H9 (cell line): ENCODE measurements at regions not wholly inside any gene's neighbourhood (a gene's known extent, or its start where the extent isn't known, plus 50 kb on each side); places are given as distances from the start of the nearest gene placed in this dataset.

Experiments
- DNase-seq: peaks from one replicate; pipeline ENCODE4 v3.0.0-alpha.2; 2017
- H2AFZ ChIP-seq: one replicate; pipeline ENCODE4 v1.6.1; 2013; ENCODE audit warnings: mild to moderate bottlenecking, low read length, control low read depth, moderate library complexity
- H2AK5ac ChIP-seq: 2 replicates; pipeline ENCODE4 v1.6.1; 2013; ENCODE audit warnings: low read length, control low read depth, mixed read lengths; ENCODE audit not compliant: insufficient read length
- H2BK120ac ChIP-seq: one replicate; pipeline ENCODE4 v1.6.1; 2013; ENCODE audit warnings: low read depth, mild to moderate bottlenecking, low read length, control low read depth, inconsistent platforms; ENCODE audit not compliant: poor library complexity, severe bottlenecking
- H2BK12ac ChIP-seq: 2 replicates; pipeline ENCODE4 v1.6.1; 2013; ENCODE audit warnings: low read length, control low read depth, mixed read lengths, low read depth; ENCODE audit not compliant: insufficient read length
- H2BK15ac ChIP-seq: 2 replicates; pipeline ENCODE4 v1.6.1; 2013; ENCODE audit warnings: low read depth, low read length, control low read depth
- H2BK20ac ChIP-seq: one replicate; pipeline ENCODE4 v1.6.1; 2013; ENCODE audit warnings: low read depth, mild to moderate bottlenecking, low read length, control low read depth, inconsistent platforms; ENCODE audit not compliant: poor library complexity, severe bottlenecking
- H2BK5ac ChIP-seq: 2 replicates; pipeline ENCODE4 v1.6.1; 2013; ENCODE audit warnings: low read length, control low read depth, mixed read lengths; ENCODE audit not compliant: insufficient read length
- H3K14ac ChIP-seq: 2 replicates; pipeline ENCODE4 v1.6.1; 2013; ENCODE audit warnings: low read length, control low read depth; ENCODE audit not compliant: insufficient read depth
- H3K18ac ChIP-seq: 2 replicates; pipeline ENCODE4 v1.6.1; 2013; ENCODE audit warnings: low read depth, mild to moderate bottlenecking, mixed read lengths, low read length, control low read depth; ENCODE audit not compliant: insufficient read length
- H3K23ac ChIP-seq: 2 replicates; pipeline ENCODE4 v1.6.1; 2013; ENCODE audit warnings: low read length, control low read depth, mixed read lengths, low read depth; ENCODE audit not compliant: insufficient read length
- H3K23me2 ChIP-seq: 2 replicates; pipeline ENCODE4 v1.6.1; 2013; ENCODE audit warnings: low read depth, mild to moderate bottlenecking, mixed read lengths, low read length, control low read depth; ENCODE audit not compliant: insufficient read length, poor library complexity, severe bottlenecking
- H3K27ac ChIP-seq: 2 replicates; pipeline ENCODE4 v1.5.1; 2013; ENCODE audit warnings: low read length, control low read depth, mixed read lengths, low read depth; ENCODE audit not compliant: insufficient read length
- H3K27me3 ChIP-seq: 2 replicates; pipeline ENCODE4 v1.6.1; 2013; ENCODE audit warnings: low read length, control low read depth, inconsistent platforms; ENCODE audit not compliant: insufficient read depth
- H3K4ac ChIP-seq: 2 replicates; pipeline ENCODE4 v1.6.1; 2013; ENCODE audit warnings: low read depth, mild to moderate bottlenecking, control low read depth, inconsistent platforms, low read length, moderate library complexity
- H3K4me1 ChIP-seq: 2 replicates; pipeline ENCODE4 v1.6.1; 2013; ENCODE audit warnings: low read length, control low read depth, inconsistent platforms; ENCODE audit not compliant: insufficient read depth
- H3K4me2 ChIP-seq: 2 replicates; pipeline ENCODE4 v1.6.1; 2013; ENCODE audit warnings: low read length, control low read depth, mixed read lengths; ENCODE audit not compliant: insufficient read length, insufficient read depth
- H3K56ac ChIP-seq: 2 replicates; pipeline ENCODE4 v1.6.1; 2013; ENCODE audit warnings: low read depth, mild to moderate bottlenecking, mixed read lengths, low read length, control low read depth; ENCODE audit not compliant: insufficient read length
- H3K79me1 ChIP-seq: 2 replicates; pipeline ENCODE4 v1.6.1; 2013; ENCODE audit warnings: low read depth, mild to moderate bottlenecking, moderate library complexity, low read length, control low read depth, inconsistent platforms; ENCODE audit not compliant: insufficient read depth, poor library complexity, severe bottlenecking
- H3K79me2 ChIP-seq: 2 replicates; pipeline ENCODE4 v1.6.1; 2013; ENCODE audit warnings: low read length, control low read depth, inconsistent platforms; ENCODE audit not compliant: insufficient read depth
- H3K9ac ChIP-seq: 2 replicates; pipeline ENCODE4 v1.6.1; 2013; ENCODE audit warnings: low read length, control low read depth, mixed read lengths; ENCODE audit not compliant: insufficient read length; ENCODE audit errors: extremely low read depth
- H3K9me3 ChIP-seq: one replicate; pipeline ENCODE4 v1.6.1; 2013; ENCODE audit warnings: low read depth, low read length, inconsistent platforms; ENCODE audit not compliant: control insufficient read depth
- H3T11ph ChIP-seq: one replicate; pipeline ENCODE4 v1.6.1; 2013; ENCODE audit warnings: mild to moderate bottlenecking, low read length, control low read depth, inconsistent platforms
- H4K20me1 ChIP-seq: one replicate; pipeline ENCODE4 v1.6.1; 2013; ENCODE audit not compliant: control insufficient read depth, insufficient read length, insufficient read depth
- H4K5ac ChIP-seq: 2 replicates; pipeline ENCODE4 v1.6.1; 2013; ENCODE audit warnings: low read depth, mild to moderate bottlenecking, mixed read lengths, low read length, control low read depth; ENCODE audit not compliant: insufficient read length
- H4K8ac ChIP-seq: replicated peaks from 2 replicates; pipeline ENCODE4 v1.6.1; 2013; ENCODE audit warnings: low read length, control low read depth, mixed read lengths, low read depth; ENCODE audit not compliant: insufficient read length
- H4K91ac ChIP-seq: 2 replicates; pipeline ENCODE4 v1.6.1; 2013; ENCODE audit warnings: low read depth, mild to moderate bottlenecking, moderate library complexity, mixed read lengths, low read length, control low read depth; ENCODE audit not compliant: insufficient read length
- H3K27ac Mint-ChIP-seq, 3 experiments: 2 replicates in 2 of 3; 3 replicates in 1 of 3; pipeline ENCODE4 v1.8.0; 2020 to 2021; ENCODE audit warnings: mixed read lengths in 3 of 3, mild to moderate bottlenecking in 1 of 3, moderate library complexity in 1 of 3
- H3K27me3 Mint-ChIP-seq: 2 replicates; pipeline ENCODE4 v1.8.0; 2021; ENCODE audit warnings: low read depth, mild to moderate bottlenecking, moderate library complexity, mixed read lengths
- H3K36me3 Mint-ChIP-seq, 3 experiments: 2 replicates in 2 of 3; 3 replicates in 1 of 3; pipeline ENCODE4 v1.8.0; 2020 to 2021; ENCODE audit warnings: low read depth in 3 of 3, mixed read lengths in 3 of 3; ENCODE audit not compliant: insufficient read depth in 1 of 3
- H3K4me1 Mint-ChIP-seq, 2 experiments: 2 replicates each; pipeline ENCODE4 v1.8.0; 2020; ENCODE audit warnings: mixed read lengths in 2 of 2
- H3K4me3 Mint-ChIP-seq, 2 experiments: 2 replicates in 1 of 2; 3 replicates in 1 of 2; pipeline ENCODE4 v1.8.0; 2020 to 2021; ENCODE audit warnings: mild to moderate bottlenecking in 2 of 2, mixed read lengths in 2 of 2, moderate library complexity in 1 of 2
- H3K9me3 Mint-ChIP-seq, 2 experiments: 2 replicates in 1 of 2; 3 replicates in 1 of 2; pipeline ENCODE4 v1.8.0; 2020; ENCODE audit warnings: mild to moderate bottlenecking in 2 of 2, mixed read lengths in 2 of 2, moderate library complexity in 1 of 2
- WGBS: extraction: QIAGEN DNeasy Blood & Tissue Kit; methylation state at CpG from one replicate; pipeline ENCODE4 v1.1.7; 2013; ENCODE audit warnings: missing lambda C conversion rate, low lambda C conversion rate, mixed read lengths; ENCODE audit not compliant: insufficient read length; ENCODE audit errors: extremely low coverage; 5-methylcytosine and 5-hydroxymethylcytosine counted together
- TF ChIP-seq, protein P1 (sequence below): fragments of 200-600 bp; sonication (generic); conservative IDR thresholded peaks from 3 replicates; pipeline ENCODE4 v1.8.0; 2021; ENCODE audit warnings: antibody characterized with exemption, mild to moderate bottlenecking

DNA sequence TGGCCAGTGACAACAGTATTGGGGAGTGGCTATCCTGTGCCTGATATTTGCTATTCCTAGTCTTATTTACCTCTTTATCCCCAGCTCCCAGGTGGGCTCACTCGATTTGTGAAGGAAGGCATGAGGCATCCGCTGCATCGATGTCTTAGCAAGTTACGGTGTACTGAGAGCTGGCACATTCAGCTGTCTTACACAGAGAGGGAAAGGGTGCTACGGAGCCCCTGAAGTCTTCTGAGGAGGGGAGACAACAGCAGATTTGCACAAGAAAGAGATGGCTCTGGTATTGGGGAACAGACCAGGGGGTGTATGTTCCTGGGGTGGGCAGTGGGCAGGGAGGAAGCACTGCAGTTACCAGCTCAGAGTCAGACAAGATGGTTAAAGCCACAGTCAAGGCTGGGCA, 172.6 kb downstream of the FGF18 start:
- no peak overlapping the region; a peak in 1 of 7 replicates for H3K27ac Mint-ChIP-seq
- no peaks in the 10 kb centered on the region for H4K20me1 ChIP-seq

More for the DNA sequence above, 172.6 kb downstream of the FGF18 start:
- H3K79me1 ChIP-seq, result no peaks in the 10 kb centered on the region
- H3K27me3 ChIP-seq, result no peaks in the 10 kb centered on the region
- no peak overlapping the region for H3K4me2 ChIP-seq
- no peak overlapping the region for H2AFZ ChIP-seq
- WGBS, result no CpG with 5 or more reads among the region's 5 CpGs
- no peak overlapping the region for H2BK12ac ChIP-seq
- peaks cover 6% of the 10 kb centered on the region in 2 experiments; a peak in 3 of 4 replicates for H3K4me1 Mint-ChIP-seq
- H2BK15ac ChIP-seq, result no peak overlapping the region
- no peak overlapping the region for H3K56ac ChIP-seq
- H3K9me3 Mint-ChIP-seq, result peaks cover 2 to 3% of the 10 kb centered on the region in 2 experiments; a peak in 2 of 5 replicates
- peaks cover 10% of the 10 kb centered on the region; the same call in 1 of the 2 replicates for H3K27me3 Mint-ChIP-seq
- H2AK5ac ChIP-seq, result no peak overlapping the region
- H4K5ac ChIP-seq, result no peak overlapping the region
- no peaks in the 10 kb centered on the region; a peak in 1 of 7 replicates for H3K36me3 Mint-ChIP-seq
- no peaks in the 10 kb centered on the region for H3K9me3 ChIP-seq
- no peaks in the 10 kb centered on the region for H3K79me2 ChIP-seq
- no peak overlapping the region for H3K9ac ChIP-seq
- H4K8ac ChIP-seq, result no peak overlapping the region
- no peak overlapping the region for H3T11ph ChIP-seq
- H3K27ac ChIP-seq, result no peak overlapping the region
- TF ChIP-seq, protein P1, sequence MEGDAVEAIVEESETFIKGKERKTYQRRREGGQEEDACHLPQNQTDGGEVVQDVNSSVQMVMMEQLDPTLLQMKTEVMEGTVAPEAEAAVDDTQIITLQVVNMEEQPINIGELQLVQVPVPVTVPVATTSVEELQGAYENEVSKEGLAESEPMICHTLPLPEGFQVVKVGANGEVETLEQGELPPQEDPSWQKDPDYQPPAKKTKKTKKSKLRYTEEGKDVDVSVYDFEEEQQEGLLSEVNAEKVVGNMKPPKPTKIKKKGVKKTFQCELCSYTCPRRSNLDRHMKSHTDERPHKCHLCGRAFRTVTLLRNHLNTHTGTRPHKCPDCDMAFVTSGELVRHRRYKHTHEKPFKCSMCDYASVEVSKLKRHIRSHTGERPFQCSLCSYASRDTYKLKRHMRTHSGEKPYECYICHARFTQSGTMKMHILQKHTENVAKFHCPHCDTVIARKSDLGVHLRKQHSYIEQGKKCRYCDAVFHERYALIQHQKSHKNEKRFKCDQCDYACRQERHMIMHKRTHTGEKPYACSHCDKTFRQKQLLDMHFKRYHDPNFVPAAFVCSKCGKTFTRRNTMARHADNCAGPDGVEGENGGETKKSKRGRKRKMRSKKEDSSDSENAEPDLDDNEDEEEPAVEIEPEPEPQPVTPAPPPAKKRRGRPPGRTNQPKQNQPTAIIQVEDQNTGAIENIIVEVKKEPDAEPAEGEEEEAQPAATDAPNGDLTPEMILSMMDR, result no peak
- no peak overlapping the region for H2BK20ac ChIP-seq
- DNase-seq, result peak; percentile 14
- no peak overlapping the region for H3K14ac ChIP-seq
- H4K91ac ChIP-seq, result no peak overlapping the region
- no peaks in the 10 kb centered on the region for H3K23me2 ChIP-seq
- H3K4me3 Mint-ChIP-seq, result no peak overlapping the region
- H2BK5ac ChIP-seq, result no peak overlapping the region
- H3K23ac ChIP-seq, result no peak overlapping the region
- H3K18ac ChIP-seq, result no peak overlapping the region
- H3K4ac ChIP-seq, result no peak overlapping the region
- no peak overlapping the region for H2BK120ac ChIP-seq
- no peaks in the 10 kb centered on the region for H3K4me1 ChIP-seq
